Mesothelial cell of epicardium (in vitro differentiated cells): ENCODE measurements at regions not wholly inside any gene's neighbourhood (a gene's known extent, or its start where the extent isn't known, plus 50 kb on each side); places are given as distances from the start of the nearest gene placed in this dataset.
"Not testable (repeated sequence)": the region's sequence is repeated elsewhere in the genome, so short reads cannot be mapped to it uniquely, and the experiment has no call there.

Experiments used
- DNase-seq, 2 experiments: peaks; one replicate each; pipeline ENCODE4 v3.0.0; 2021; ENCODE audit warnings: low spot score in 2 of 2; ENCODE audit not compliant: unreplicated experiment in 2 of 2
- H3K27ac Mint-ChIP-seq: 2 replicates; pipeline ENCODE4 v1.8.0; 2021; ENCODE audit warnings: mixed read lengths
- H3K27me3 Mint-ChIP-seq: 2 replicates; pipeline ENCODE4 v1.8.0; 2021; ENCODE audit warnings: low read depth, mixed read lengths
- H3K36me3 Mint-ChIP-seq: 2 replicates; pipeline ENCODE4 v1.8.0; 2021; ENCODE audit warnings: mixed read lengths
- H3K4me1 Mint-ChIP-seq: 2 replicates; pipeline ENCODE4 v1.8.0; 2021; ENCODE audit warnings: mixed read lengths
- H3K4me3 Mint-ChIP-seq: 2 replicates; pipeline ENCODE4 v1.8.0; 2021; ENCODE audit warnings: mild to moderate bottlenecking, moderate library complexity, mixed read lengths
- H3K9me3 Mint-ChIP-seq: 2 replicates; pipeline ENCODE4 v1.8.0; 2021; ENCODE audit warnings: mixed read lengths
- CTCF ChIP-seq: fragments of 200-600 bp; sonication (generic); IDR thresholded peaks from one replicate; pipeline ENCODE4 v1.5.0; 2021; ENCODE audit warnings: antibody characterized with exemption; ENCODE audit not compliant: unreplicated experiment

GRCh38 chr14:106803379-106803778, 1277.0 kb downstream of the TMEM121 start:
- DNase-seq: no peak
- Mint-ChIP-seq H3K4me1 (no peaks in the 10 kb centered on the region), H3K4me3 (no peak overlapping the region), H3K9me3 (peaks cover 77% of the 10 kb centered on the region), H3K27me3 (no peaks in the 10 kb centered on the region), H3K27ac (no peak overlapping the region), H3K36me3 (no peaks in the 10 kb centered on the region)
- TF ChIP-seq CTCF: no peak

- no peaks in the 10 kb centered on the region for H3K27me3 Mint-ChIP-seq
- peaks cover 79% of the 10 kb centered on the region for H3K9me3 Mint-ChIP-seq
- no peak for DNase-seq
- no peak for TF ChIP-seq CTCF
- no peaks in the 10 kb centered on the region for H3K4me1 Mint-ChIP-seq
- H3K36me3 Mint-ChIP-seq: no peaks in the 10 kb centered on the region
- H3K4me3 Mint-ChIP-seq: no peak overlapping the region
- no peak overlapping the region for H3K27ac Mint-ChIP-seq
Measured at GRCh38 chr14:106807493-106807892, 1281.1 kb downstream of the TMEM121 start.

GRCh38 chr14:106808458-106808857, 1282.1 kb downstream of the TMEM121 start:
- no peak for TF ChIP-seq CTCF
- Mint-ChIP-seq H3K4me1 (no peaks in the 10 kb centered on the region), H3K27ac (no peak overlapping the region), H3K27me3 (no peaks in the 10 kb centered on the region), H3K4me3 (no peak overlapping the region), H3K36me3 (no peaks in the 10 kb centered on the region), H3K9me3 (peaks cover 70% of the 10 kb centered on the region)
- no peak for DNase-seq

GRCh38 chr14:106808907-106809306, 1282.5 kb downstream of the TMEM121 start:
- Mint-ChIP-seq H3K4me1 (no peaks in the 10 kb centered on the region), H3K27ac (no peak overlapping the region), H3K36me3 (no peaks in the 10 kb centered on the region), H3K27me3 (no peaks in the 10 kb centered on the region), H3K4me3 (no peak overlapping the region), H3K9me3 (peaks cover 65% of the 10 kb centered on the region)
- no peak for DNase-seq
- TF ChIP-seq CTCF: no peak

- no peak for DNase-seq
- Mint-ChIP-seq H3K4me3 (no peak overlapping the region), H3K9me3 (peaks cover 65% of the 10 kb centered on the region), H3K4me1 (no peaks in the 10 kb centered on the region), H3K27me3 (no peaks in the 10 kb centered on the region), H3K27ac (no peak overlapping the region), H3K36me3 (no peaks in the 10 kb centered on the region)
- TF ChIP-seq CTCF: no peak
Measured at GRCh38 chr14:106809615-106810014, 1283.2 kb downstream of the TMEM121 start.

GRCh38 chr14:106810168-106810567, 1283.8 kb downstream of the TMEM121 start:
- H3K27me3 Mint-ChIP-seq, H3K4me3 Mint-ChIP-seq, H3K4me1 Mint-ChIP-seq, DNase-seq, H3K36me3 Mint-ChIP-seq, H3K27ac Mint-ChIP-seq: not testable (repeated sequence)
- peaks cover 66% of the 10 kb centered on the region for H3K9me3 Mint-ChIP-seq
